Gastroesophageal sphincter (tissue), 4 donors: ENCODE measurements at regions not wholly inside any gene's neighbourhood (a gene's known extent, or its start where the extent isn't known, plus 50 kb on each side); places are given as distances from the start of the nearest gene placed in this dataset.

ENCODE experiments used
- ATAC-seq: fragments of 150-250 bp; one replicate; pipeline ENCODE4 v1.9.1; 2016; ENCODE audit warnings: mild to moderate bottlenecking, moderate library complexity
- H3K27ac ChIP-seq, 4 donors: fragments of 200-600 bp; sonication (generic) in 3 of 4; 1 replicate in 3 of 4; 2 replicates in 1 of 4; pipeline ENCODE4 v1.5.1; 2016 to 2019
- H3K27me3 ChIP-seq: fragments of 200-600 bp; sonication (generic); one replicate; pipeline ENCODE4 v1.5.1; 2019
- H3K36me3 ChIP-seq, 2 donors: fragments of 200-600 bp; sonication (generic); one replicate each; pipeline ENCODE4 v1.5.1; 2019; ENCODE audit warnings: control low read depth in 1 of 2
- H3K4me1 ChIP-seq, 3 donors: fragments of 200-600 bp; sonication (generic); 1 replicate in 2 of 3; 2 replicates in 1 of 3; pipeline ENCODE4 v1.5.1; 2016 to 2019; ENCODE audit warnings: control low read depth in 2 of 3
- H3K4me3 ChIP-seq, 2 donors: fragments of 200-600 bp; sonication (generic); one replicate each; pipeline ENCODE4 v1.5.1; 2019; ENCODE audit warnings: mild to moderate bottlenecking in 1 of 2, moderate library complexity in 1 of 2
- H3K9me3 ChIP-seq, 3 donors: fragments of 200-600 bp; sonication (generic); one replicate each; pipeline ENCODE4 v1.5.1; 2017 to 2019; ENCODE audit warnings: control low read depth in 2 of 3
- EP300 ChIP-seq: sonication (generic); formaldehyde crosslinking; IDR thresholded peaks from one replicate; pipeline ENCODE4 v1.6.1; 2017; ENCODE audit warnings: antibody characterized with exemption, mild to moderate bottlenecking
- POLR2A ChIP-seq, 2 donors: fragments of 450-650 bp; IDR thresholded peaks; one replicate each; pipeline ENCODE4 v1.6.1; 2017; ENCODE audit warnings: antibody characterized with exemption in 2 of 2, mild to moderate bottlenecking in 2 of 2, moderate library complexity in 1 of 2
- POLR2AphosphoS5 ChIP-seq: sonication (generic); formaldehyde crosslinking; IDR thresholded peaks from one replicate; pipeline ENCODE4 v1.6.1; 2017; ENCODE audit warnings: antibody characterized with exemption
- WGBS, 2 donors: methylation state at CpG; one replicate each; pipeline ENCODE4 v1.1.5; 2018; ENCODE audit warnings: low coverage in 1 of 2; 5-methylcytosine and 5-hydroxymethylcytosine counted together
- TF ChIP-seq, protein P1 (sequence below), 4 experiments: fragments of 200-600 bp in 2 of 4; fragments of 450-650 bp in 2 of 4; sonication (generic) in 1 of 4; IDR thresholded peaks; one replicate each; pipeline ENCODE4 v1.5.1; 2017 to 2019; ENCODE audit warnings: antibody characterized with exemption in 4 of 4, mild to moderate bottlenecking in 2 of 4, moderate library complexity in 2 of 4

DNA sequence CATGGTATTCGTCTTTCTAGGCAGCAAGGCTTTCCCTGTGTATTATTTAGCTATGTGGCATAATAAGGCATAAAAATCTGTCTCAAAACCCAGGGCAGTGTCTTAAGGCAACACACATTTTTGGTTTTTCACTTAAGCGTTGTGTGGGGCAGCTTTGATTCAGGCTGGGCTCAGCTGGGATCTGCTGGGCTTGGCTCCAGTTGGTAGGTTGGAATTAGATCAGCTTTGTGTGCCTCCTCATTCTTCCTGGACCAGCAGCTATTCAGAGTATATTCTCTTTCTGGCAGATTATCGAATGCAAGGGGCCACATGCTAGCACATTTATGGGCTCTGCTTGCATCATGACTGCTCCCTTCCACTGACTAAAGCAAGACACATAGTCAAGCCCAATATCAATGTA lies 487.9 kb downstream of the RFPL4B start:
- TF ChIP-seq POLR2A (IDR thresholded peaks at IDR 0.05) (no peak), EP300 (no peak), POLR2AphosphoS5 (no peak)
- TF ChIP-seq, protein P1, sequence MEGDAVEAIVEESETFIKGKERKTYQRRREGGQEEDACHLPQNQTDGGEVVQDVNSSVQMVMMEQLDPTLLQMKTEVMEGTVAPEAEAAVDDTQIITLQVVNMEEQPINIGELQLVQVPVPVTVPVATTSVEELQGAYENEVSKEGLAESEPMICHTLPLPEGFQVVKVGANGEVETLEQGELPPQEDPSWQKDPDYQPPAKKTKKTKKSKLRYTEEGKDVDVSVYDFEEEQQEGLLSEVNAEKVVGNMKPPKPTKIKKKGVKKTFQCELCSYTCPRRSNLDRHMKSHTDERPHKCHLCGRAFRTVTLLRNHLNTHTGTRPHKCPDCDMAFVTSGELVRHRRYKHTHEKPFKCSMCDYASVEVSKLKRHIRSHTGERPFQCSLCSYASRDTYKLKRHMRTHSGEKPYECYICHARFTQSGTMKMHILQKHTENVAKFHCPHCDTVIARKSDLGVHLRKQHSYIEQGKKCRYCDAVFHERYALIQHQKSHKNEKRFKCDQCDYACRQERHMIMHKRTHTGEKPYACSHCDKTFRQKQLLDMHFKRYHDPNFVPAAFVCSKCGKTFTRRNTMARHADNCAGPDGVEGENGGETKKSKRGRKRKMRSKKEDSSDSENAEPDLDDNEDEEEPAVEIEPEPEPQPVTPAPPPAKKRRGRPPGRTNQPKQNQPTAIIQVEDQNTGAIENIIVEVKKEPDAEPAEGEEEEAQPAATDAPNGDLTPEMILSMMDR (IDR thresholded peaks at IDR 0.05), result no peak
- H3K27me3 ChIP-seq, result no peaks in the 10 kb centered on the region
- H3K36me3 ChIP-seq, result no peaks in the 10 kb centered on the region
- no peak overlapping the region for H3K4me3 ChIP-seq
- ATAC-seq, result no peak
- H3K9me3 ChIP-seq, result no peaks in the 10 kb centered on the region
- 79% methylated on average over 2 of the region's 3 CpGs; no CpG with 5 or more reads in 1 of the 2 donors for WGBS, 2 donors
- no peak overlapping the region for H3K27ac ChIP-seq
- H3K4me1 ChIP-seq, result no peaks in the 10 kb centered on the region

DNA sequence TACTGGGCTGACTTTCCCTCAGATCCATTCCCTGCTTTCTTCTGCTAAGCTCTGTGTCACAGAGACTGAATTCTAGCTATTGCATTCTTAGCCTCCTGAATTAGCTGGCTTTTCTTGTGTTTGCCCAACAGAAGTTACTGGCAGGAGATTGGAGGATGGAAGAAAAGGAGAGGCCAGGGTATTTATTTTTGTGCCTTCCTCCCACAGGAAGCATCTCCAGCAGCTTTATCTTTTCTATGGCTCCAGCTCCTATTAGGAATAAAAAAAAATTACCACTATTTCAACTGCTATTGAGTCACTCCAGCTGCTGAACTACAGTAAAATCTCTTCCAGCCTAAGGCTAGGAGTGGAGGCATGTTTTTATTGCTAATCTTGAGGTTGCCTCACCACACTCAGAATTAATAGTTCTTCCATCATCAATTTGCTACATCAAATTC lies 492.4 kb downstream of the RFPL4B start:
- Histone ChIP-seq H3K36me3 (no peaks in the 10 kb centered on the region), H3K4me3 (no peak overlapping the region), H3K27ac (no peak overlapping the region), H3K27me3 (no peaks in the 10 kb centered on the region), H3K9me3 (no peaks in the 10 kb centered on the region), H3K4me1 (no peaks in the 10 kb centered on the region)
- peak; percentile 46 for ATAC-seq
- TF ChIP-seq, protein P1 (IDR thresholded peaks at IDR 0.05), result no peak

DNA sequence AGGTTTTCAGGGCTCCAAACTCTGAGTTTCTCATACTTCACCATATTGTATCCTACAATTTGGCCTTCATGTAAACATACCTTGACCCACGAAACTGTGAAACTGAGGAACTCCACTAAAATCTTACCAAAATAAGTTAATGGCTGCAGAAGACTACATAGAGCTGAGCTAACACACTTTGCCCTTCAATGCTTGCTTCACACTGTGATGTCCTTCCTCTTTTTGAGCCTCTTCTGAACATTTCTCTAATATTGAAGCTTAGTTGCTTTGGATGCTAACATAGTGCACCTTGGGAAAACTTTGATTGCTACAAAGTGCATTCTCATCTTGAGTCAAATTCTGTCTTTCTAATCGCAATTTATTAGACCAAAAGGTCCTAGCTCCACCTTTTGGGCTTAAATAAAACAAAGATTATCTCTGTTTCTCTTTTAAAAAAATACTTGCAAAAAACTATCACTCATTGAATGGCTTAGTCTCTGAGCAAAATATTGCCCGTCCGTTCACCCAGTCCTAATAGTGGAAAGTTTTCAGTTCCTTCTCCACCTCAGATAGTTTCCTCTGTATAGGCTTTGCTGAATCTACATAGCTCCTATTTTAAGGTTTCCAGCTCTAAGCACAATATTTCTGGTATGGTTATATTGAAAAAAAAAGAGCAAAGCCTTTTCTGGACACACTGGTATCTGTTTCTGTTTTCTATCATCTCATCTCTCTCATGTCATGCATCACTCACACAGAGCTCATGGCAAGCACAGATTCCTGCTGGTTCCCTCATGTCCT lies 494.6 kb downstream of the RFPL4B start:
- TF ChIP-seq, protein P1 (IDR thresholded peaks at IDR 0.05), result no peak
- no peak for TF ChIP-seq EP300
- no peak for TF ChIP-seq POLR2A (IDR thresholded peaks at IDR 0.05)
- no peak for TF ChIP-seq POLR2AphosphoS5
- no peaks in the 10 kb centered on the region for H3K27me3 ChIP-seq
- no peaks in the 10 kb centered on the region for H3K4me1 ChIP-seq
- peak; percentile 10 for ATAC-seq
- no peak overlapping the region for H3K27ac ChIP-seq
- WGBS, 2 donors, result 78 to 85% methylated on average over 3 to 4 of the region's 4 CpGs
- no peak overlapping the region for H3K4me3 ChIP-seq
- no peaks in the 10 kb centered on the region for H3K36me3 ChIP-seq
- no peaks in the 10 kb centered on the region for H3K9me3 ChIP-seq

DNA sequence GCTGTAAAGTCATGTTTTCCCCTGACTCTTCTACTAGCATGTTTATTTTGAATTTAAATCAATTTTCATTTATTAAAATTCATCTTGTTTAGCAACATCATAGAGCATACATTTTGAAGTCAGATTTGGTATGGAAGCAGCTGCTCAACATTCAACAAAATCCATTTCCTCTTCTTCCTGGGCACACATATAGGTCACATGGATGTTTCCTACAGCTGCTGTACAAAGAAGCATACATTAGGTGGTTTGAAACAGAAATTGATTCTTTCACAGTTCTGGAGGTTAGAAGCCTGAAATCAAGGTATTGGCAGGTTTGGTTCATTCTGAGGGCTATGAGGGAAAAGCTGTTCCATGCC lies 495.2 kb downstream of the RFPL4B start:
- no peak for ATAC-seq
- Histone ChIP-seq H3K27ac (no peak overlapping the region), H3K4me3 (no peak overlapping the region), H3K36me3 (no peaks in the 10 kb centered on the region), H3K27me3 (no peaks in the 10 kb centered on the region), H3K9me3 (no peaks in the 10 kb centered on the region), H3K4me1 (no peaks in the 10 kb centered on the region)
- TF ChIP-seq POLR2AphosphoS5 (no peak), POLR2A (IDR thresholded peaks at IDR 0.05) (no peak), EP300 (no peak)
- TF ChIP-seq, protein P1 (IDR thresholded peaks at IDR 0.05), result no peak

DNA sequence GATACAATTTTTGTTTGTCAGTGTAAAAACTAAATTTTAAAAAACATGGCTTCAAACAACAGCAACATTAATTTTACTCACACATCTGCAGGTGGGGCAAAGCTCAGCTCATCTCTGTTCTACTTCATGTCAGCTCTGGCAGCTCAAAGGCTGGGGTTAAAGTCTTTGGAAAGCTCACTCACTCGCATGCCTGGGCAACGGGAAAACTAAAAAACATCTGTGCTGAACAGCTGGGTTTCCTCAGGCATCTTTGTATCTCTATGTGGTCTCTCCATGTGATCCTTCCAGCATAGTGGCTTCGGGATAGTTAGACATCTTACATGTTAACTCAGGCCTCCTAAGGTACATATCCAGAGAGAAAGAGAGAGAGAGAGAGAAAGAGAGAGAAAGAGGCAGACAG lies 499.6 kb downstream of the RFPL4B start:
- Histone ChIP-seq H3K27ac (no peak overlapping the region), H3K4me3 (no peak overlapping the region), H3K4me1 (no peaks in the 10 kb centered on the region), H3K36me3 (no peaks in the 10 kb centered on the region), H3K9me3 (no peaks in the 10 kb centered on the region), H3K27me3 (no peaks in the 10 kb centered on the region)
- TF ChIP-seq POLR2AphosphoS5, result no peak
- TF ChIP-seq EP300, result no peak
- no peak for TF ChIP-seq POLR2A (IDR thresholded peaks at IDR 0.05)
- WGBS, 2 donors, result 30 to 78% methylated on average over 3 of the region's 3 CpGs
- no peak for ATAC-seq
